Activated CD4-positive, alpha-beta T cell treated with anti-CD3 and anti-CD28 coated beads, Interleukin-2, amount 10 ng/mL, durations not matched to agents 7 days and 5 days (primary cell): ENCODE measurements at regions not wholly inside any gene's neighbourhood (a gene's known extent, or its start where the extent isn't known, plus 50 kb on each side); places are given as distances from the start of the nearest gene placed in this dataset.
"Not testable (repeated sequence)": the region's sequence is repeated elsewhere in the genome, so short reads cannot be mapped to it uniquely, and the experiment has no call there.

Experiments used
- CTCF ChIA-PET: fragments of 350-600 bp; sonication (Branson Sonifier 250); formaldehyde crosslinking; loops from one replicate; lab custom pipeline; 2021; ENCODE audit warnings: antibody characterized with exemption; lab: Charles Lee
- POLR2A ChIA-PET: fragments of 350-600 bp; sonication (Branson Sonifier 250); formaldehyde crosslinking; loops from one replicate; lab custom pipeline; 2021; ENCODE audit warnings: antibody characterized with exemption; lab: Charles Lee
- DNase-seq: peaks from one replicate; pipeline ENCODE4 v3.0.0-alpha.2; 2020
- H3K27ac Mint-ChIP-seq: one replicate; pipeline ENCODE4 v1.8.0; 2021; ENCODE audit warnings: mild to moderate bottlenecking, moderate library complexity, mixed read lengths
- H3K27me3 Mint-ChIP-seq: one replicate; pipeline ENCODE4 v1.8.0; 2021; ENCODE audit warnings: mixed read lengths
- H3K36me3 Mint-ChIP-seq: one replicate; pipeline ENCODE4 v1.8.0; 2021; ENCODE audit warnings: low read depth, mixed read lengths
- H3K4me1 Mint-ChIP-seq: one replicate; pipeline ENCODE4 v1.8.0; 2021; ENCODE audit warnings: mixed read lengths
- H3K4me3 Mint-ChIP-seq: one replicate; pipeline ENCODE4 v1.8.0; 2021; ENCODE audit warnings: mild to moderate bottlenecking, moderate library complexity, mixed read lengths
- H3K9me3 Mint-ChIP-seq: one replicate; pipeline ENCODE4 v1.8.0; 2021; ENCODE audit warnings: mixed read lengths

GRCh38 chr5:17412760-17413671, 85.0 kb upstream of the TAF11L2 start:
- Mint-ChIP-seq H3K27ac (no peak overlapping the region), H3K9me3 (peaks cover 2% of the 10 kb centered on the region), H3K4me3 (no peak overlapping the region), H3K4me1 (no peaks in the 10 kb centered on the region), H3K36me3 (no peaks in the 10 kb centered on the region), H3K27me3 (no peaks in the 10 kb centered on the region)
- POLR2A ChIA-PET = no interaction called here
- CTCF ChIA-PET = no interaction called here
- no peak for DNase-seq

GRCh38 chr5:17413691-17414090, 84.3 kb upstream of the TAF11L2 start:
- ChIA-PET POLR2A (no interaction called here), CTCF (no interaction called here)
- no peaks in the 10 kb centered on the region for H3K27me3 Mint-ChIP-seq
- H3K4me3 Mint-ChIP-seq = no peak overlapping the region
- DNase-seq = no peak
- peaks cover 4% of the 10 kb centered on the region for H3K9me3 Mint-ChIP-seq
- no peaks in the 10 kb centered on the region for H3K4me1 Mint-ChIP-seq
- H3K27ac Mint-ChIP-seq = no peak overlapping the region
- H3K36me3 Mint-ChIP-seq = no peaks in the 10 kb centered on the region

- CTCF ChIA-PET = no interaction called here
Observed at GRCh38 chr5:17415321-17415758, 82.7 kb upstream of the TAF11L2 start.

GRCh38 chr5:17416374-17416773, 81.7 kb upstream of the TAF11L2 start:
- H3K9me3 Mint-ChIP-seq, H3K4me1 Mint-ChIP-seq, H3K36me3 Mint-ChIP-seq, H3K27ac Mint-ChIP-seq, H3K4me3 Mint-ChIP-seq, DNase-seq, H3K27me3 Mint-ChIP-seq, POLR2A ChIA-PET: not testable (repeated sequence)
- CTCF ChIA-PET = interaction anchor here (0.6 kb wide), 1 partner anchor 1781 kb away, joined by 3 read pairs; no protein-coding TSS in a partner anchor

More at GRCh38 chr5:17415321-17415758, 82.7 kb upstream of the TAF11L2 start:
- Mint-ChIP-seq H3K4me1 (no peaks in the 10 kb centered on the region), H3K27ac (no peak overlapping the region), H3K9me3 (peaks cover 8% of the 10 kb centered on the region), H3K27me3 (no peaks in the 10 kb centered on the region), H3K36me3 (no peaks in the 10 kb centered on the region), H3K4me3 (no peak overlapping the region)
- DNase-seq = no peak
- POLR2A ChIA-PET = no interaction called here

GRCh38 chr5:17424674-17425073, 73.4 kb upstream of the TAF11L2 start:
- DNase-seq = no peak
- H3K27ac Mint-ChIP-seq = no peak overlapping the region
- CTCF ChIA-PET = no interaction called here

GRCh38 chr5:17425385-17426070, 72.5 kb upstream of the TAF11L2 start:
- Mint-ChIP-seq H3K27ac (no peak overlapping the region), H3K4me1 (no peaks in the 10 kb centered on the region), H3K27me3 (no peaks in the 10 kb centered on the region), H3K9me3 (no peaks in the 10 kb centered on the region), H3K4me3 (no peak overlapping the region), H3K36me3 (no peaks in the 10 kb centered on the region)
- no peak for DNase-seq
- ChIA-PET CTCF (interaction anchor here (0.6 kb wide), 1 partner anchor 615 kb away, joined by 3 read pairs; no protein-coding TSS in a partner anchor), POLR2A (no interaction called here)

More at GRCh38 chr5:17424674-17425073, 73.4 kb upstream of the TAF11L2 start:
- no peaks in the 10 kb centered on the region for H3K9me3 Mint-ChIP-seq
- no peaks in the 10 kb centered on the region for H3K36me3 Mint-ChIP-seq
- no peaks in the 10 kb centered on the region for H3K27me3 Mint-ChIP-seq
- no peaks in the 10 kb centered on the region for H3K4me1 Mint-ChIP-seq
- no peak overlapping the region for H3K4me3 Mint-ChIP-seq
- POLR2A ChIA-PET = no interaction called here

- CTCF ChIA-PET = interaction anchor here (0.6 kb wide), 1 partner anchor 616 kb away, joined by 3 read pairs; no protein-coding TSS in a partner anchor
- POLR2A ChIA-PET = no interaction called here
- H3K27ac Mint-ChIP-seq = no peak overlapping the region
- no peaks in the 10 kb centered on the region for H3K9me3 Mint-ChIP-seq
- H3K4me1 Mint-ChIP-seq = no peaks in the 10 kb centered on the region
- no peaks in the 10 kb centered on the region for H3K36me3 Mint-ChIP-seq
- no peak overlapping the region for H3K4me3 Mint-ChIP-seq
- no peak for DNase-seq
- H3K27me3 Mint-ChIP-seq = no peaks in the 10 kb centered on the region
Observed at GRCh38 chr5:17426104-17426749, 71.8 kb upstream of the TAF11L2 start.

GRCh38 chr5:17428176-17428800, 69.7 kb upstream of the TAF11L2 start:
- Mint-ChIP-seq H3K36me3 (no peaks in the 10 kb centered on the region), H3K9me3 (no peaks in the 10 kb centered on the region), H3K4me3 (no peak overlapping the region), H3K4me1 (no peaks in the 10 kb centered on the region), H3K27me3 (no peaks in the 10 kb centered on the region), H3K27ac (no peak overlapping the region)
- POLR2A ChIA-PET = no interaction called here
- no peak for DNase-seq
- CTCF ChIA-PET = interaction anchor here (0.7 kb wide), 1 partner anchor 11 kb away, joined by 3 read pairs; no protein-coding TSS in a partner anchor

- H3K36me3 Mint-ChIP-seq = no peaks in the 10 kb centered on the region
- no peaks in the 10 kb centered on the region for H3K9me3 Mint-ChIP-seq
- ChIA-PET POLR2A (no interaction called here), CTCF (no interaction called here)
- H3K27me3 Mint-ChIP-seq = no peaks in the 10 kb centered on the region
- no peak overlapping the region for H3K27ac Mint-ChIP-seq
- DNase-seq = no peak
- H3K4me3 Mint-ChIP-seq = no peak overlapping the region
- H3K4me1 Mint-ChIP-seq = no peaks in the 10 kb centered on the region
Observed at GRCh38 chr5:17429353-17429752, 68.7 kb upstream of the TAF11L2 start.

- H3K27me3 Mint-ChIP-seq = no peaks in the 10 kb centered on the region
- CTCF ChIA-PET = no interaction called here
- no peaks in the 10 kb centered on the region for H3K9me3 Mint-ChIP-seq
- DNase-seq = no peak
- H3K4me3 Mint-ChIP-seq = no peak overlapping the region
- H3K27ac Mint-ChIP-seq = no peak overlapping the region
- no peaks in the 10 kb centered on the region for H3K36me3 Mint-ChIP-seq
- no peaks in the 10 kb centered on the region for H3K4me1 Mint-ChIP-seq
- POLR2A ChIA-PET = no interaction called here
Observed at GRCh38 chr5:17430241-17430640, 67.8 kb upstream of the TAF11L2 start.

- H3K4me3 Mint-ChIP-seq = no peak overlapping the region
- DNase-seq = no peak
- H3K9me3 Mint-ChIP-seq = no peaks in the 10 kb centered on the region
- H3K27ac Mint-ChIP-seq = no peak overlapping the region
- POLR2A ChIA-PET = no interaction called here
- H3K4me1 Mint-ChIP-seq = no peaks in the 10 kb centered on the region
- CTCF ChIA-PET = no interaction called here
- no peaks in the 10 kb centered on the region for H3K36me3 Mint-ChIP-seq
- no peaks in the 10 kb centered on the region for H3K27me3 Mint-ChIP-seq
Observed at GRCh38 chr5:17431272-17432050, 66.6 kb upstream of the TAF11L2 start.

GRCh38 chr5:17432569-17432968, 65.5 kb upstream of the TAF11L2 start:
- Mint-ChIP-seq H3K4me3 (no peak overlapping the region), H3K4me1 (no peaks in the 10 kb centered on the region), H3K27me3 (no peaks in the 10 kb centered on the region), H3K36me3 (no peaks in the 10 kb centered on the region), H3K27ac (no peak overlapping the region), H3K9me3 (peaks cover 2% of the 10 kb centered on the region)
- POLR2A ChIA-PET = no interaction called here
- CTCF ChIA-PET = no interaction called here
- no peak for DNase-seq
